Ishikawa (cell line): ENCODE measurements at regions not wholly inside any gene's neighbourhood (a gene's known extent, or its start where the extent isn't known, plus 50 kb on each side); places are given as distances from the start of the nearest gene placed in this dataset.

Experiments used
- TEAD4 ChIP-seq: IDR thresholded peaks from 2 replicates; pipeline ENCODE4 v1.6.1; 2012
- TF ChIP-seq, protein P1 (sequence below): IDR thresholded peaks from 2 replicates; pipeline ENCODE4 v1.6.1; 2012

DNA sequence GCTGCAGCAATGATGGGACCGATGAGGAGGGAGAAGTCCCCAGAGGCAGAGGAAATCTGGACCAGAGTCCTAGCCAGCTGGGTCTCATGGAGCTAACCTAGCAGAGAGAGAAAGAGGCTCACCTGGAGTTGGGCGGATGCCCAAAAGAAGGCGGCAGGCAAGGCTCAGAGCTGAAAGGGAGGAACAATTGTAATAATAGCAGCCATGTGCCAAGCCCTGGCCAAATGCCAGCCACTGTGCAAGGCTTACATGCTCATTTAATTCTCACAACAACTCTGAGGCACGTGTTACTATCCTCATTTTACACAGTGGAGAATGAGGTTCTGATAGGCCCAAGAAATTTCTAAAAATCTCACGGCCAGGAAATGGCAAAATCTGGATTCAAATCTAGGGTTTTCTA lies 50.0 kb upstream of the ZNF648 start:
- no peak for TF ChIP-seq TEAD4
- TF ChIP-seq, protein P1, sequence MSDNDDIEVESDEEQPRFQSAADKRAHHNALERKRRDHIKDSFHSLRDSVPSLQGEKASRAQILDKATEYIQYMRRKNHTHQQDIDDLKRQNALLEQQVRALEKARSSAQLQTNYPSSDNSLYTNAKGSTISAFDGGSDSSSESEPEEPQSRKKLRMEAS = peak; percentile 90
